Transverse colon (tissue), 4 donors: ENCODE measurements at regions not wholly inside any gene's neighbourhood (a gene's known extent, or its start where the extent isn't known, plus 50 kb on each side); places are given as distances from the start of the nearest gene placed in this dataset.

ENCODE experiments used
- CTCF ChIP-seq, 5 experiments: fragments of 200-600 bp in 3 of 5; fragments of 450-650 bp in 2 of 5; sonication (generic) in 3 of 5; IDR thresholded peaks; 1 replicate in 2 of 5; 2 replicates in 3 of 5; pipeline ENCODE4 v1.5.1; 2016 to 2017; ENCODE audit warnings: antibody characterized with exemption in 5 of 5, inconsistent platforms in 3 of 5, mild to moderate bottlenecking in 2 of 5, moderate library complexity in 1 of 5
- POLR2A ChIP-seq: fragments of 450-650 bp; IDR thresholded peaks from one replicate; pipeline ENCODE4 v1.6.1; 2016; ENCODE audit warnings: antibody characterized with exemption, mild to moderate bottlenecking, moderate library complexity
- POLR2AphosphoS5 ChIP-seq, 3 donors: sonication (generic); formaldehyde crosslinking; IDR thresholded peaks; one replicate each; pipeline ENCODE4 v1.6.1; 2016; ENCODE audit warnings: antibody characterized with exemption in 3 of 3

GRCh38 chr3:102614585-102614984 is 179.8 kb downstream of the ZPLD1 start:
- no peak for TF ChIP-seq POLR2A
- TF ChIP-seq POLR2AphosphoS5 (IDR thresholded peaks at IDR 0.05): no peak
- TF ChIP-seq CTCF (IDR thresholded peaks at IDR 0.05): no peak
